ENCODE measurements at regions not wholly inside any gene's neighbourhood (a gene's known extent, or its start where the extent isn't known, plus 50 kb on each side); places are given as distances from the start of the nearest gene placed in this dataset.

DNA sequence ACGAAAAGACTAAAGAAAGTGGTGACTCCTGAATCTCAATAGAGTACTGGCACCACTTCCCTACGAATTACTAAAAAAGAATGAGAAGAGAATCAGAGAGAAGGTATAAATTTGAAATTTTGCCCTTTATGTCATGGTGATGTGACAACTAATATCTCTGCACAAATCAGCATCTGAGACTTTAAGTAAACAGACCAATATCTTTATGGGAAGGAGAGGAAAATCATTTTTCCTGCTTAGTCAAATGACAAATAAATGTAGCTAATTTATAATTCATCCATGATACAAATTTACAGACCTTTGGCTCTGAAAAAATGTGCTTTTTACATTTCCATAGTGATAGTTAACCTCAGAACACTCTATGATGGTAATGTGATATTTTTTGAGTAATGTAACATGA is 424.8 kb upstream of the EPHA5 start:
- Mint-ChIP-seq H3K27ac (ENCODE audit: unreplicated experiment) (no peak overlapping the region), H3K4me3 (ENCODE audit: unreplicated experiment) (no peak overlapping the region), H3K4me1 (ENCODE audit: low read depth, unreplicated experiment) (no peaks in the 10 kb centered on the region), H3K9me3 (ENCODE audit: unreplicated experiment) (peaks cover 2% of the 10 kb centered on the region), H3K27me3 (ENCODE audit: unreplicated experiment) (no peaks in the 10 kb centered on the region), H3K36me3 (ENCODE audit: unreplicated experiment) (peaks cover 12% of the 10 kb centered on the region)
- no peak for DNase-seq
- TF ChIP-seq, protein P1, sequence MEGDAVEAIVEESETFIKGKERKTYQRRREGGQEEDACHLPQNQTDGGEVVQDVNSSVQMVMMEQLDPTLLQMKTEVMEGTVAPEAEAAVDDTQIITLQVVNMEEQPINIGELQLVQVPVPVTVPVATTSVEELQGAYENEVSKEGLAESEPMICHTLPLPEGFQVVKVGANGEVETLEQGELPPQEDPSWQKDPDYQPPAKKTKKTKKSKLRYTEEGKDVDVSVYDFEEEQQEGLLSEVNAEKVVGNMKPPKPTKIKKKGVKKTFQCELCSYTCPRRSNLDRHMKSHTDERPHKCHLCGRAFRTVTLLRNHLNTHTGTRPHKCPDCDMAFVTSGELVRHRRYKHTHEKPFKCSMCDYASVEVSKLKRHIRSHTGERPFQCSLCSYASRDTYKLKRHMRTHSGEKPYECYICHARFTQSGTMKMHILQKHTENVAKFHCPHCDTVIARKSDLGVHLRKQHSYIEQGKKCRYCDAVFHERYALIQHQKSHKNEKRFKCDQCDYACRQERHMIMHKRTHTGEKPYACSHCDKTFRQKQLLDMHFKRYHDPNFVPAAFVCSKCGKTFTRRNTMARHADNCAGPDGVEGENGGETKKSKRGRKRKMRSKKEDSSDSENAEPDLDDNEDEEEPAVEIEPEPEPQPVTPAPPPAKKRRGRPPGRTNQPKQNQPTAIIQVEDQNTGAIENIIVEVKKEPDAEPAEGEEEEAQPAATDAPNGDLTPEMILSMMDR (IDR thresholded peaks at IDR 0.05; ENCODE audit: partially characterized antibody, unreplicated experiment) = no peak

- Mint-ChIP-seq H3K4me1 (ENCODE audit: low read depth, unreplicated experiment) (no peaks in the 10 kb centered on the region), H3K4me3 (ENCODE audit: unreplicated experiment) (no peak overlapping the region), H3K27ac (ENCODE audit: unreplicated experiment) (no peak overlapping the region), H3K9me3 (ENCODE audit: unreplicated experiment) (peaks cover 2% of the 10 kb centered on the region), H3K27me3 (ENCODE audit: unreplicated experiment) (peaks cover 1% of the 10 kb centered on the region), H3K36me3 (ENCODE audit: unreplicated experiment) (peaks cover 12% of the 10 kb centered on the region)
- no peak for DNase-seq
- TF ChIP-seq, protein P1 (IDR thresholded peaks at IDR 0.05; ENCODE audit: partially characterized antibody, unreplicated experiment) = no peak
These were observed 423.8 kb upstream of the EPHA5 start for GRCh38 chr4:66094070-66094469.

- TF ChIP-seq, protein P1 (IDR thresholded peaks at IDR 0.05; ENCODE audit: partially characterized antibody, unreplicated experiment) = no peak
- Mint-ChIP-seq H3K27me3 (ENCODE audit: unreplicated experiment) (peaks cover 1% of the 10 kb centered on the region), H3K4me3 (ENCODE audit: unreplicated experiment) (no peak overlapping the region), H3K27ac (ENCODE audit: unreplicated experiment) (no peak overlapping the region), H3K9me3 (ENCODE audit: unreplicated experiment) (peaks cover 6% of the 10 kb centered on the region), H3K4me1 (ENCODE audit: low read depth, unreplicated experiment) (no peaks in the 10 kb centered on the region), H3K36me3 (ENCODE audit: unreplicated experiment) (peaks cover 12% of the 10 kb centered on the region)
- no peak for DNase-seq
These were observed 421.5 kb upstream of the EPHA5 start for GRCh38 chr4:66091786-66092185.

GRCh38 chr4:66073961-66074360 is 403.7 kb upstream of the EPHA5 start:
- TF ChIP-seq, protein P1 (IDR thresholded peaks at IDR 0.05; ENCODE audit: partially characterized antibody, unreplicated experiment) = no peak
- peaks cover 2% of the 10 kb centered on the region for H3K27me3 Mint-ChIP-seq (ENCODE audit: unreplicated experiment)
- no peak overlapping the region for H3K4me3 Mint-ChIP-seq (ENCODE audit: unreplicated experiment)
- H3K27ac Mint-ChIP-seq (ENCODE audit: unreplicated experiment) = no peak overlapping the region
- H3K36me3 Mint-ChIP-seq (ENCODE audit: unreplicated experiment) = peaks cover 9% of the 10 kb centered on the region
- no peak for DNase-seq
- H3K9me3 Mint-ChIP-seq (ENCODE audit: unreplicated experiment) = peaks cover 1% of the 10 kb centered on the region
- peaks cover 4% of the 10 kb centered on the region for H3K4me1 Mint-ChIP-seq (ENCODE audit: low read depth, unreplicated experiment)

- no peak for DNase-seq
- Mint-ChIP-seq H3K9me3 (ENCODE audit: unreplicated experiment) (peaks cover 1% of the 10 kb centered on the region), H3K4me3 (ENCODE audit: unreplicated experiment) (no peak overlapping the region), H3K27ac (ENCODE audit: unreplicated experiment) (no peak overlapping the region), H3K36me3 (ENCODE audit: unreplicated experiment) (peaks cover 5% of the 10 kb centered on the region), H3K27me3 (ENCODE audit: unreplicated experiment) (peaks cover 2% of the 10 kb centered on the region), H3K4me1 (ENCODE audit: low read depth, unreplicated experiment) (peaks cover 4% of the 10 kb centered on the region)
- TF ChIP-seq, protein P1 (IDR thresholded peaks at IDR 0.05; ENCODE audit: partially characterized antibody, unreplicated experiment) = no peak
These were observed 401.6 kb upstream of the EPHA5 start for GRCh38 chr4:66071911-66072310.
